ENCODE measurements at regions not wholly inside any gene's neighbourhood (a gene's known extent, or its start where the extent isn't known, plus 50 kb on each side); places are given as distances from the start of the nearest gene placed in this dataset.
A peak's percentile ranks its signal among the peaks of the same experiment; 100 is the strongest.

DNA sequence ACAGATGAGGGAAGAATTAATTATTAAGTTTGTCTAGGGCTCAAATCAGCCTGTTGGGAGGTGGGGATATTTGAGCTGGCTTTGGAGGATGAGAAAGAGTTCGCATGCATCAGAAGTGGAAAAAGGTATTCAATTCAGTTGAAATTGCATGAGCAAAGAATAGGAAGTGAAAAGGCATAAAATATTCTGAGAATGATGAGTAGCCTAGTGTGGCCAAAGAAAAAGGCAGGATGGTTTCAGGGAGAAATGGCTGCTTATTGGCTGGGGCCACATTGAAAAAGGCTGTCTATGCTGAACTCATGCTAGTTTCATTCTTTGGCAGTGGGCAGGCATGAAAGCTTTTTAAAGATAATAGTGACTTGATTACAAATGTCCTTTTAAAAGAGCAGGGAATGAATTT lies 235.4 kb upstream of the RIOK2 start:
- CTCF ChIA-PET, result no interaction called here
- DNase-seq (ENCODE audit: extremely low spot score), result no peak
- POLR2A ChIA-PET, result no interaction called here
- TF ChIP-seq L3MBTL2 (conservative IDR thresholded peaks at IDR 0.05) (no peak), LEF1 (IDR thresholded peaks at IDR 0.05; ENCODE audit: borderline replicate concordance) (no peak), SP1 (IDR thresholded peaks at IDR 0.05) (no peak), BHLHE40 (IDR thresholded peaks at IDR 0.05; ENCODE audit: borderline replicate concordance) (no peak), FOXK2 (IDR thresholded peaks at IDR 0.05) (no peak), TARDBP (IDR thresholded peaks at IDR 0.05) (no peak), FOXM1 (IDR thresholded peaks at IDR 0.05; ENCODE audit: borderline replicate concordance) (no peak), ELF4 (IDR thresholded peaks at IDR 0.05) (no peak), FOXA1 (IDR thresholded peaks at IDR 0.05) (no peak), HDGF (IDR thresholded peaks at IDR 0.05; ENCODE audit: borderline replicate concordance) (no peak), SUZ12 (IDR thresholded peaks at IDR 0.05) (no peak)
- TF ChIP-seq, protein P1, sequence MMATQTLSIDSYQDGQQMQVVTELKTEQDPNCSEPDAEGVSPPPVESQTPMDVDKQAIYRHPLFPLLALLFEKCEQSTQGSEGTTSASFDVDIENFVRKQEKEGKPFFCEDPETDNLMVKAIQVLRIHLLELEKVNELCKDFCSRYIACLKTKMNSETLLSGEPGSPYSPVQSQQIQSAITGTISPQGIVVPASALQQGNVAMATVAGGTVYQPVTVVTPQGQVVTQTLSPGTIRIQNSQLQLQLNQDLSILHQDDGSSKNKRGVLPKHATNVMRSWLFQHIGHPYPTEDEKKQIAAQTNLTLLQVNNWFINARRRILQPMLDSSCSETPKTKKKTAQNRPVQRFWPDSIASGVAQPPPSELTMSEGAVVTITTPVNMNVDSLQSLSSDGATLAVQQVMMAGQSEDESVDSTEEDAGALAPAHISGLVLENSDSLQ (IDR thresholded peaks at IDR 0.05), result no peak

- DNase-seq (ENCODE audit: extremely low spot score), result no peak
- TF ChIP-seq TARDBP (IDR thresholded peaks at IDR 0.05), result no peak
- no peak for TF ChIP-seq ARNT (IDR thresholded peaks at IDR 0.05)
- no peak for TF ChIP-seq CTBP1 (IDR thresholded peaks at IDR 0.05; ENCODE audit: borderline replicate concordance)
- TF ChIP-seq FOXA1 (IDR thresholded peaks at IDR 0.05), result no peak
- no peak for TF ChIP-seq ELF4 (IDR thresholded peaks at IDR 0.05)
- no peak for TF ChIP-seq SP1 (IDR thresholded peaks at IDR 0.05)
- TF ChIP-seq ZNF384 (IDR thresholded peaks at IDR 0.05), result no peak
- no peak for TF ChIP-seq HDGF (IDR thresholded peaks at IDR 0.05; ENCODE audit: borderline replicate concordance)
- no peak for TF ChIP-seq LEF1 (IDR thresholded peaks at IDR 0.05; ENCODE audit: borderline replicate concordance)
- no peak for TF ChIP-seq BHLHE40 (IDR thresholded peaks at IDR 0.05; ENCODE audit: borderline replicate concordance)
- TF ChIP-seq FOXM1 (IDR thresholded peaks at IDR 0.05; ENCODE audit: borderline replicate concordance), result no peak
- TF ChIP-seq, protein P1 (IDR thresholded peaks at IDR 0.05), result no peak
- POLR2A ChIA-PET, result no interaction called here
- CTCF ChIA-PET, result no interaction called here
Measured at GRCh38 chr5:97420646-97421045, 237.6 kb upstream of the RIOK2 start.

DNA sequence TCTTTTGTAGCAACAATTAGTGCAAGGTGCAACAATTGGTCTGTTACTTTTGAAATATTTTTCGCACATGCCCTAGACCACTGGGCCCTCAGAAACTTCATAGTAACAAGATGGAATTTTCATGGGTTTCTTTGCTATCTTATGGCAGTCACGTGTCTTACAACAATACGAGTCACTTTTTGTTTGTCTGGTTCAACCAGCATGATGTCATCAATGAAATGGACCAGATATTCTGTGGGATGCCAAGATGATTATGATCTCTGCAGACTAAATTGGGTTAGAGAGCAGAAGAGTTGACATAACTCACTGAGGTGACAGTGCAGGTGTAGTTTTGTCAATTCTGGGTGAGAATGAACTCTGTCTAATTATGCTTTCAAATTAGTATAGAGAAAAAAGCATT lies 239.6 kb upstream of the RIOK2 start:
- ChIA-PET CTCF (no interaction called here), POLR2A (no interaction called here)
- TF ChIP-seq BHLHE40 (IDR thresholded peaks at IDR 0.05; ENCODE audit: borderline replicate concordance), result no peak
- TF ChIP-seq ZNF384 (IDR thresholded peaks at IDR 0.05), result no peak
- TF ChIP-seq CTBP1 (IDR thresholded peaks at IDR 0.05; ENCODE audit: borderline replicate concordance), result no peak
- TF ChIP-seq FOXK2 (IDR thresholded peaks at IDR 0.05), result no peak
- no peak for TF ChIP-seq SP1 (IDR thresholded peaks at IDR 0.05)
- no peak for TF ChIP-seq ELF4 (IDR thresholded peaks at IDR 0.05)
- no peak for TF ChIP-seq ARNT (IDR thresholded peaks at IDR 0.05)
- TF ChIP-seq, protein P1 (IDR thresholded peaks at IDR 0.05), result no peak
- TF ChIP-seq HDGF (IDR thresholded peaks at IDR 0.05; ENCODE audit: borderline replicate concordance), result no peak
- no peak for TF ChIP-seq SUZ12 (IDR thresholded peaks at IDR 0.05)
- no peak for TF ChIP-seq LEF1 (IDR thresholded peaks at IDR 0.05; ENCODE audit: borderline replicate concordance)
- no peak for TF ChIP-seq TARDBP (IDR thresholded peaks at IDR 0.05)
- no peak for TF ChIP-seq NFRKB (IDR thresholded peaks at IDR 0.05)
- no peak for TF ChIP-seq L3MBTL2 (conservative IDR thresholded peaks at IDR 0.05)
- TF ChIP-seq FOXM1 (IDR thresholded peaks at IDR 0.05; ENCODE audit: borderline replicate concordance), result no peak
- DNase-seq (ENCODE audit: extremely low spot score), result no peak

DNA sequence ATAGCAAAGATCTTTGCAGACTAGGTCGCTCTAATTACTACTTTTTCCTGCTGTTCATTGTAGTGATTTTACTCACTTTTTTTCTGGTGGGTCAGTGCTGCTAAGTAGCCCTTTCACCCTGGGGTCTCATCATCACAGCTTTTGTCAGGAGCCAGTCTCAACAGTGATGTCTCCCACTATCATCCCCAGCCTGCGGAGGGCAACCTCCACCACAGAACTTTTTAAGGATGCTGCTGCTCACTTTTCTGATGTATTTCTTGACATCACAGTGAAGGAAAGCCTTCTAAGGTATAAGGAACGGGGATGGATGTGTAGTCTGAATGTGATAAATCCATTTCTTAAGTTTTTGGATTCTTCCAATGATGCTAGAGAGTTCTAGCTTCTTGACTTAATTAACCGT lies 242.5 kb upstream of the RIOK2 start:
- CTCF ChIA-PET, result no interaction called here
- TF ChIP-seq L3MBTL2 (conservative IDR thresholded peaks at IDR 0.05) (no peak), ZNF384 (IDR thresholded peaks at IDR 0.05) (no peak), FOXM1 (IDR thresholded peaks at IDR 0.05; ENCODE audit: borderline replicate concordance) (no peak), SUZ12 (IDR thresholded peaks at IDR 0.05) (no peak), BHLHE40 (IDR thresholded peaks at IDR 0.05; ENCODE audit: borderline replicate concordance) (no peak), CTBP1 (IDR thresholded peaks at IDR 0.05; ENCODE audit: borderline replicate concordance) (no peak), LEF1 (IDR thresholded peaks at IDR 0.05; ENCODE audit: borderline replicate concordance) (no peak), SP1 (IDR thresholded peaks at IDR 0.05) (no peak), ARNT (IDR thresholded peaks at IDR 0.05) (no peak), HDGF (IDR thresholded peaks at IDR 0.05; ENCODE audit: borderline replicate concordance) (no peak), ELF4 (IDR thresholded peaks at IDR 0.05) (no peak), NFRKB (IDR thresholded peaks at IDR 0.05) (no peak), FOXA1 (IDR thresholded peaks at IDR 0.05) (no peak), TARDBP (IDR thresholded peaks at IDR 0.05) (no peak), FOXK2 (IDR thresholded peaks at IDR 0.05) (no peak)
- TF ChIP-seq, protein P1 (IDR thresholded peaks at IDR 0.05), result no peak
- DNase-seq (ENCODE audit: extremely low spot score), result peak; percentile 8
- POLR2A ChIA-PET, result no interaction called here

DNA sequence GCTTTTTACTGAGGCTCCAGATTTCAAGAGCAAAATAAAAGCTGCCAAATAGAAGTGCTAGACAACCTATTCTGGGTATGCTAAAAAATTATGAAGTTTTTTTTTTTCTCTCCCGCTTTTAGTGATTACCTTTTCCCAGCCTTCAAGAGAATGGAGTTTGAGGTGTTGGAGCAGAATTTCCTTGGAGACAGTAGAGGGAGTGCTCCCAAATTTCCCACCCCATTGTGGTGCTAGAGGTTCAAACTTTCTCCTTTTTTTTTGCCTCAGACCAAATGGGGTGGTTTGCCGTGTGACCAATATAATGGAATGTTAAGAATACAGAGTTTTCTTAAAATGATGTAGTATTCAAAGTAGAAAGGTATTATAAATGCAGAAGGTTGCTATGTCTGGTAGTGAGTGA lies 244.2 kb upstream of the RIOK2 start:
- DNase-seq (ENCODE audit: extremely low spot score), result no peak
- CTCF ChIA-PET, result interaction anchor here (0.7 kb wide), 1 partner anchor 15 kb away, joined by 3 read pairs; no protein-coding TSS in a partner anchor
- TF ChIP-seq ZNF384 (IDR thresholded peaks at IDR 0.05) (no peak), CTBP1 (IDR thresholded peaks at IDR 0.05; ENCODE audit: borderline replicate concordance) (no peak), ELF4 (IDR thresholded peaks at IDR 0.05) (no peak), TARDBP (IDR thresholded peaks at IDR 0.05) (no peak), L3MBTL2 (conservative IDR thresholded peaks at IDR 0.05) (no peak), LEF1 (IDR thresholded peaks at IDR 0.05; ENCODE audit: borderline replicate concordance) (no peak), BHLHE40 (IDR thresholded peaks at IDR 0.05; ENCODE audit: borderline replicate concordance) (no peak), SUZ12 (IDR thresholded peaks at IDR 0.05) (no peak), SP1 (IDR thresholded peaks at IDR 0.05) (no peak), FOXA1 (IDR thresholded peaks at IDR 0.05) (no peak), FOXK2 (IDR thresholded peaks at IDR 0.05) (no peak), FOXM1 (IDR thresholded peaks at IDR 0.05; ENCODE audit: borderline replicate concordance) (no peak)
- POLR2A ChIA-PET, result no interaction called here
